Stomach smooth muscle (tissue), 2 donors: ENCODE measurements at regions not wholly inside any gene's neighbourhood (a gene's known extent, or its start where the extent isn't known, plus 50 kb on each side); places are given as distances from the start of the nearest gene placed in this dataset.

ENCODE experiments used
- H3K27ac ChIP-seq: one replicate; pipeline ENCODE4 v1.7.0; 2013; ENCODE audit warnings: mild to moderate bottlenecking, low read length, inconsistent platforms
- H3K27me3 ChIP-seq, 2 donors: one replicate each; pipeline ENCODE4 v1.7.0; 2013; ENCODE audit warnings: low read length in 2 of 2; ENCODE audit not compliant: insufficient read depth in 2 of 2, control insufficient read depth in 1 of 2
- H3K36me3 ChIP-seq, 2 donors: one replicate each; pipeline ENCODE4 v1.7.0; 2013; ENCODE audit warnings: low read length in 2 of 2; ENCODE audit not compliant: control insufficient read depth in 2 of 2, insufficient read depth in 2 of 2
- H3K4me1 ChIP-seq: one replicate; pipeline ENCODE4 v1.7.0; 2013; ENCODE audit warnings: low read length; ENCODE audit not compliant: control insufficient read depth, insufficient read depth
- H3K4me3 ChIP-seq, 2 donors: one replicate each; pipeline ENCODE4 v1.7.0; 2013; ENCODE audit warnings: low read length in 2 of 2
- H3K9ac ChIP-seq, 2 donors: one replicate each; pipeline ENCODE4 v1.7.0; 2013; ENCODE audit warnings: low read length in 2 of 2, mild to moderate bottlenecking in 1 of 2
- H3K9me3 ChIP-seq, 2 donors: one replicate each; pipeline ENCODE4 v1.7.0; 2013; ENCODE audit warnings: low read length in 2 of 2; ENCODE audit not compliant: control insufficient read depth in 2 of 2
- donor health status: healthy.
- donor health status: Pancreatic carcinoma.

- H3K9ac ChIP-seq = no peak overlapping the region
- H3K4me3 ChIP-seq = no peak overlapping the region
- no peak overlapping the region for H3K27ac ChIP-seq
- no peaks in the 10 kb centered on the region for H3K36me3 ChIP-seq
- no peaks in the 10 kb centered on the region for H3K27me3 ChIP-seq
- no peaks in the 10 kb centered on the region for H3K9me3 ChIP-seq
- H3K4me1 ChIP-seq = peaks cover 8% of the 10 kb centered on the region
Observed at GRCh38 chr7:33728873-33729551, 176.3 kb upstream of the BMPER start.

- Histone ChIP-seq H3K4me1 (peaks cover 8% of the 10 kb centered on the region), H3K27ac (no peak overlapping the region), H3K9me3 (no peaks in the 10 kb centered on the region), H3K4me3 (no peak overlapping the region), H3K36me3 (no peaks in the 10 kb centered on the region), H3K27me3 (no peaks in the 10 kb centered on the region), H3K9ac (no peak overlapping the region)
Observed at GRCh38 chr7:33729726-33730125, 175.6 kb upstream of the BMPER start.

- Histone ChIP-seq H3K9ac (no peak overlapping the region), H3K9me3 (no peaks in the 10 kb centered on the region), H3K27me3 (no peaks in the 10 kb centered on the region), H3K27ac (no peak overlapping the region), H3K36me3 (no peaks in the 10 kb centered on the region), H3K4me3 (no peak overlapping the region), H3K4me1 (peaks cover 8% of the 10 kb centered on the region)
Observed at GRCh38 chr7:33730958-33731357, 174.4 kb upstream of the BMPER start.

- peaks cover 8% of the 10 kb centered on the region for H3K4me1 ChIP-seq
Observed at GRCh38 chr7:33731912-33732311, 173.4 kb upstream of the BMPER start.

GRCh38 chr7:33732462-33732861 lies 172.9 kb upstream of the BMPER start:
- Histone ChIP-seq H3K27me3 (no peaks in the 10 kb centered on the region), H3K9me3 (no peaks in the 10 kb centered on the region), H3K4me1 (peaks cover 8% of the 10 kb centered on the region), H3K4me3 (no peak overlapping the region), H3K27ac (no peak overlapping the region), H3K9ac (no peak overlapping the region), H3K36me3 (no peaks in the 10 kb centered on the region)

More at GRCh38 chr7:33731912-33732311, 173.4 kb upstream of the BMPER start:
- H3K9me3 ChIP-seq = no peaks in the 10 kb centered on the region
- H3K4me3 ChIP-seq = no peak overlapping the region
- H3K27ac ChIP-seq = no peak overlapping the region
- no peaks in the 10 kb centered on the region for H3K27me3 ChIP-seq
- H3K36me3 ChIP-seq = no peaks in the 10 kb centered on the region
- no peak overlapping the region for H3K9ac ChIP-seq

GRCh38 chr7:33733870-33734650 lies 171.3 kb upstream of the BMPER start:
- Histone ChIP-seq H3K27ac (no peak overlapping the region), H3K4me3 (no peak overlapping the region)

GRCh38 chr7:33735403-33735802 lies 169.9 kb upstream of the BMPER start:
- H3K27me3 ChIP-seq = no peaks in the 10 kb centered on the region
- no peaks in the 10 kb centered on the region for H3K36me3 ChIP-seq
- no peak overlapping the region for H3K27ac ChIP-seq
- no peaks in the 10 kb centered on the region for H3K4me1 ChIP-seq
- H3K4me3 ChIP-seq = no peak overlapping the region
- no peak overlapping the region for H3K9ac ChIP-seq
- no peaks in the 10 kb centered on the region for H3K9me3 ChIP-seq

More at GRCh38 chr7:33733870-33734650, 171.3 kb upstream of the BMPER start:
- Histone ChIP-seq H3K27me3 (no peaks in the 10 kb centered on the region), H3K9me3 (no peaks in the 10 kb centered on the region), H3K36me3 (no peaks in the 10 kb centered on the region), H3K4me1 (peaks cover 7% of the 10 kb centered on the region), H3K9ac (no peak overlapping the region)

GRCh38 chr7:33736521-33737221 lies 168.7 kb upstream of the BMPER start:
- no peaks in the 10 kb centered on the region for H3K36me3 ChIP-seq
- no peak overlapping the region for H3K4me3 ChIP-seq
- no peaks in the 10 kb centered on the region for H3K9me3 ChIP-seq
- H3K27ac ChIP-seq = no peak overlapping the region
- H3K27me3 ChIP-seq = no peaks in the 10 kb centered on the region
- H3K9ac ChIP-seq = no peak overlapping the region
- H3K4me1 ChIP-seq = no peaks in the 10 kb centered on the region

GRCh38 chr7:33738260-33738935 lies 166.9 kb upstream of the BMPER start:
- H3K4me1 ChIP-seq = peaks cover 3% of the 10 kb centered on the region
- no peaks in the 10 kb centered on the region for H3K36me3 ChIP-seq
- H3K9me3 ChIP-seq = no peaks in the 10 kb centered on the region
- H3K27ac ChIP-seq = no peak overlapping the region
- H3K9ac ChIP-seq = no peak overlapping the region
- H3K4me3 ChIP-seq = no peak overlapping the region
- H3K27me3 ChIP-seq = no peaks in the 10 kb centered on the region

- H3K36me3 ChIP-seq = no peaks in the 10 kb centered on the region
- H3K4me3 ChIP-seq = no peak overlapping the region
- H3K27me3 ChIP-seq = no peaks in the 10 kb centered on the region
- H3K9ac ChIP-seq = no peak overlapping the region
- H3K9me3 ChIP-seq = peaks cover 0 to 6% of the 10 kb centered on the region in 2 donors
- H3K27ac ChIP-seq = no peak overlapping the region
- peaks cover 3% of the 10 kb centered on the region for H3K4me1 ChIP-seq
Observed at GRCh38 chr7:33739286-33739685, 166.1 kb upstream of the BMPER start.
